ENCODE measurements at regions not wholly inside any gene's neighbourhood (a gene's known extent, or its start where the extent isn't known, plus 50 kb on each side); places are given as distances from the start of the nearest gene placed in this dataset.

GRCh38 chr3:25033407-25034029 lies 394.5 kb upstream of the RARB start:
- 0 out of 2 replicates have a peak, but pooled peaks have one; percentile 16 for TF ChIP-seq CTCF (IDR thresholded peaks at IDR 0.05; ENCODE audit: low read depth, low read length)
- H3K4me3 ChIP-seq (ENCODE audit: low read depth, low read length), result no peak overlapping the region

GRCh38 chr3:25035526-25035925 lies 392.5 kb upstream of the RARB start:
- H3K4me3 ChIP-seq (ENCODE audit: low read depth, low read length), result no peak overlapping the region
- no peak for TF ChIP-seq CTCF (IDR thresholded peaks at IDR 0.05; ENCODE audit: low read depth, low read length)

GRCh38 chr3:25036633-25037032 lies 391.4 kb upstream of the RARB start:
- TF ChIP-seq CTCF (IDR thresholded peaks at IDR 0.05; ENCODE audit: low read depth, low read length), result no peak
- H3K4me3 ChIP-seq (ENCODE audit: low read depth, low read length), result no peak overlapping the region

- TF ChIP-seq CTCF (IDR thresholded peaks at IDR 0.05; ENCODE audit: low read depth, low read length), result no peak
- no peak overlapping the region for H3K4me3 ChIP-seq (ENCODE audit: low read depth, low read length)
Measured at GRCh38 chr3:25037049-25037547, 391.0 kb upstream of the RARB start.

- TF ChIP-seq CTCF (IDR thresholded peaks at IDR 0.05; ENCODE audit: low read depth, low read length), result no peak
- no peak overlapping the region for H3K4me3 ChIP-seq (ENCODE audit: low read depth, low read length)
Measured at GRCh38 chr3:25038271-25038670, 389.8 kb upstream of the RARB start.

- H3K4me3 ChIP-seq (ENCODE audit: low read depth, low read length), result no peak overlapping the region
- no peak for TF ChIP-seq CTCF (IDR thresholded peaks at IDR 0.05; ENCODE audit: low read depth, low read length)
Measured at GRCh38 chr3:25038922-25039321, 389.1 kb upstream of the RARB start.

- H3K4me3 ChIP-seq (ENCODE audit: low read depth, low read length), result no peak overlapping the region
- no peak for TF ChIP-seq CTCF (IDR thresholded peaks at IDR 0.05; ENCODE audit: low read depth, low read length)
Measured at GRCh38 chr3:25040748-25041147, 387.3 kb upstream of the RARB start.

Data from WI38 (cell line).